SW480 (cell line): ENCODE measurements at regions not wholly inside any gene's neighbourhood (a gene's known extent, or its start where the extent isn't known, plus 50 kb on each side); places are given as distances from the start of the nearest gene placed in this dataset.
"Not testable (repeated sequence)": the region's sequence is repeated elsewhere in the genome, so short reads cannot be mapped to it uniquely, and the experiment has no call there.

Experiments used
- DNase-seq: peaks from one replicate; pipeline ENCODE4 v3.0.0-alpha.2; 2016; ENCODE audit warnings: low spot score

DNA sequence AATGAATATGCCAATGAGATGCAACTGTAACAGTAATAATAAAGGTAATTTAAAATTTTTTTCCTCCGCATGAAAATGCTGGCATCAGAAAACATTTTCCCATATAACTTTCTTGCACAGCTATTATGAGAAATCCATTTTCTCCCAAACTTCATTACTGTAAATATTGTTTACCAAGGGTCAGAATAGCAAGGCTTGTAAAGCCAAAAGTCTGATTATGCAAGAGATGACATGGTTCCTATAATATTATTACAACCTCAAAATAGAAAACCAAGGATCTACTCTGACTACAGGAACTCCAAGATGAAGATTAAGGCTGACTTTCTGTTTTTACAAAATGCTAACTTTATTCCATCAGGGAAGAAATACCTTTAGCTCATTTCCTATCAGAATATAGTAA is 162.7 kb upstream of the CDK1 start:
- no peak for DNase-seq

- DNase-seq, result no peak
Observed at GRCh38 chr10:60614363-60614762, 163.9 kb upstream of the CDK1 start.

GRCh38 chr10:60613434-60613833 is 164.8 kb upstream of the CDK1 start:
- no peak for DNase-seq

GRCh38 chr10:60611291-60611747 is 167.0 kb upstream of the CDK1 start:
- DNase-seq, result peak; percentile 53

DNA sequence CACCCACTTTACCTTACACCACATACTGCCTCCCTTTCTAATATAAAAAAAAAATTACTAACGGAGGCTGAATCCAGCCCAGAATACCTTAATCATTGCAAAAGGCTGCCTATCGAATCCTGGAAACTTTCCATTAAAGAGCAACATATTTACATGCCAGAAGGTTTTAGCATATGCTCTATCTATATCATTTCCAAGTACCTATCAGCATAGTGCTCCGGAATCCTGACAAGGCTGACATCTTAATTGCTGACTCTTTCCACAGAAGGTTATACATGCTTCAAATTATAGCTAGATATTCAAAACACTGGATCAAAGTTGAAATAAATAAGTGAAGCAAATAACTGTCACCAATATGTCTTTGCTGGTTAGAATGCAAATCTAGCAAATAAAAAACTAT is 170.9 kb upstream of the CDK1 start:
- DNase-seq, result no peak

GRCh38 chr10:60606343-60607080 is 171.8 kb upstream of the CDK1 start:
- DNase-seq, result no peak

DNA sequence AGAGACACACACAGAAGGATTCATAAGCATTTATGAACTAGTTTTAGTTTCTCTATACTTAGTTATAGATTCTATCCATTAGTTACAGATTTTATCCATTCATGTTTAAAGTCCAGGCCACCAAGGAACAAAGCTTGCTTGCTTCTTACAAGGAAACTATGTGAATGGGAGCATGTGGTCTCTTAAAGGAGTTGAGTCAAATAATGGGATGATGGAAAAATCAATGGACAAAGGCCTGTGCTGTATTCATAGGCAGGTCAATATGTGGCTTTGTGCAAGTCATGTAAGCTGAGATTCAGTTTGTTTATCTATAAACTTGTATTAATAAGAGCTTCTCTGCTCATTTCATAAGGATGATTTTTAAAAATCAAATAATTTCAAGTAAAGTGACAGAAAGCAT is 172.8 kb upstream of the CDK1 start:
- DNase-seq, result no peak

DNA sequence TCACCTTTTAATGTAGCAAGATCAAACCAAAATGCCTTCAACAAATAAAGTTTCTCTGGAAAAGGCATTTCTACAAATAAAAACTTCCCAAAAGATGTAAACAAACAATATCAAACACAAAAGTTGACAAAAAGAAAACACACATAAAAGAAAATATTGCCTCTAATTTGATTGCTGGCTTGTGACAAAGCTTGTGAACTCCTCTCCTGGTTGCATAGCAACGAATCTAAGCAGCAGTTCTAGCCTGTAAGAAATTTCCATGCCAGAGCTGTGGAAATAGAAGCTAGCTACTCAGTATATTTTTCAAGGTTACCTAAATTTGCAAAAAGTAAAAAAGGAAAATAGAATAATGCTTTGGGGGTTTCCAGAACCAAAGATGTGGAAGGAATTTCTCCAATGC is 173.9 kb upstream of the CDK1 start:
- no peak for DNase-seq

GRCh38 chr10:60597513-60597912 is 180.8 kb upstream of the CDK1 start:
- DNase-seq, result no peak

DNA sequence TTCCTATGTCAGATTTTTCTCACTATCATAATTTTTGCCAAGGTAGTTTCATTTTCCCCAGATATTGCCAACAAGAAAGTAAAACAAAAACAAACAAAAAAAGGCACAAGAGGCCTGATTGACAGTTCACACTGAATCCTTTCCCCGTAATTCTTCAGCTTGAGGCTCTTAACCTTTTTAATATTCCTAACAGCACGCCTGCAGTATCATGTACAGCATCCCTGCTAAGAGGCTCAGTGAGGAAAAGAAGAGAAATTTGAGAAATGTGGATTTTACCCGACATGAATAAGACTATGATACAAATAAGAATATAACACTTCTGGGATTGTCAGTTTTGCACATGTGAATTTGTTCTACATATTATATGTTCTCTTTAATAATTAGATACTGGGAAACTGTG is 182.4 kb upstream of the CDK1 start:
- no peak for DNase-seq

- no peak for DNase-seq
Observed at GRCh38 chr10:60594476-60595051, 183.7 kb upstream of the CDK1 start.

GRCh38 chr10:60591119-60591518 is 187.2 kb upstream of the CDK1 start:
- no peak for DNase-seq

DNA sequence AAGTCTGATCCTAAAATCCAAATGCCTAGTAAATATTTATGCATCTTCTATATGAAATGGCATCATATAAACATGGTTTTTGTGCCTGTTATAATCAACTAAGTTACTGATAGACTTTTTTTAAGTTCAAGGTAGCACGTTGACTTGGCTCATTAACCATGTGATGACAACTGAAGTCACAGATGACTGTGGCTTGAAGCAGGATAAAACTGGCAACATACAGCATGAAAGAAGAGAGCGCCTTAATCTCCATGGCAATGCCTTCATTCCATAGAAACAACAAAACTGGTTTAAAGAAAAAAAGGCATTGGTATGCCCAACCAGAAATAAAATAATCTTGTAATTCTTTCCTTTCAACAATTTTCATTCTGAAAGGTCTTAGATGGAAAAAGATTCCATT is 188.9 kb upstream of the CDK1 start:
- DNase-seq, result no peak

DNA sequence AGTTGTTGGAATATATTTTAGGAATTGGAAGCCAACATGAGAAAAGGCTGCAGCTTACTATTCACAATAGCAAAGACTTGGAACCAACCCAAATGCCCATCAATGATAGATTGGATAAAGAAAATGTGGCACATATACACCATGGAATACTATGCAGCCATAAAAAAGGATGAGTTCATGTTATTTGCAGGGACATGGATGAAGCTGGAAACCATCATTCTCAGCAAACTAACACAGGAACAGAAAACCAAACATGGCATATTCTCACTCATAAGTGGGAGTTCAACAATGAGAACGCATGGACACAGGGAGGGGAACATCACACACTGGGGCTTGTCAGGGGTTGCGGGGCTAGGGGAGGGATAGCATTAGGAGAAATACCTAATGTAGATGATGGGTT is 192.1 kb upstream of the ANK3 start:
- DNase-seq, result not testable (repeated sequence)

- DNase-seq, result peak; percentile 63
Observed at GRCh38 chr10:60578217-60578616, 188.5 kb upstream of the ANK3 start.

DNA sequence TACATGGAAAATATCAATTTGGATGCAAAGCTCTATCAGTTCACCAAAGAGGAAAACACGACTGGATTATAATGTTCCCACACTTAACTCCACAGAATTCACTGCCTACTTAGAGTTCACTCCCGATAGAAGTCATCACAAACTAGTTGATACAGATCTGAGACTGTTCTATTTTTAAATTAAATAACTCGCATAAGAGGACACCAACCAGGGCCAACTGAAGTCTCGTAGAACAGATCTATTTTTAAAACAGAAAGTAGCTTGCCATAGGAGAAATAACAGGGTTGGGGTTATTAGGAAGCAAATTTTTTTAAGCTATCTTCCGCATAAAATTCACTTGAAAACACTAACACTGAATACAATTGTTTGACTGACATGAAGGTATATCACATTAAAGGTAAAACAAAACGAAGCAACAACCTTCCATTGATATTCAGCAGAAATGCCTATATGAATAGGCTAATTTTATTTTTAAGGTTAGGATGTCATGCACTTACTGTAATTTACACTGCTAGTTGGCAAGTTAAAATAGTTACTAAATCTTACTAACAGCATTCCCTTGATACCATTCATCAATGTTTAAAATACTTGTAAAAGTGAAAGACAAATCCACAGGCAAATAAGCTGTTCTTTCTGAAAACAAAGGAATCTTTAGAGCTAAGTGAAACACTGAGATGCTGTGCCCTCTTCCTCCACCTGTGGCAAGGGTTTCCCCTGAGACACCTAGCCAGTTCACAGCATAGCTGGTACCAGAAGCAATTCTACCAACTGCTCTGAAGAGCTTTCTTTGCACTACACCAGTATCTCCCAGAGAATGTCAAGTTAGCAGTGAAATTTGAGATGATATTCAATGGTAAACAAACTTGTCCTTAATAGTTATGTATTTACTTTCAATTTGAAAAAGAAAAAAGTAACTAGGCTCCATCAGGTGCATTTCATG is 186.7 kb upstream of the ANK3 start:
- DNase-seq, result no peak

DNA sequence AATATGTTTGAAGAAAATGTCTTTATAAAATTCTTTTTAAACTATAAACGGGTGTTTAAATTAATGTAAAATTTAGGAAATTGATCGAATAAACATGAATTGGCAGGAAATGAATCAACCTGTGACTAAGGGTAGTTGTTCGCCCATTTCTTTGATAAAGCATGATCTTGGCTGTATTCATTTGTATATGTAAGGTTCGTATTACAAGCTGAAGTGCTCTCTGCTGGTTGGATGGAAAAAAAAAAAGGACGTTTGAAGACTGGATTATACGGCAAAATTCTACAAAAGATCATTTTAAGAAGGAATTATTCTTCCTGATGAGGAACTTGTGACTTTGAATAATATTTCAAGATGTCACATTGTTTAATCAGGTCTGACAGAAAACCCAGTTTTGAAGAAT is 185.4 kb upstream of the ANK3 start:
- no peak for DNase-seq

GRCh38 chr10:60574388-60574787 is 184.7 kb upstream of the ANK3 start:
- DNase-seq, result no peak

DNA sequence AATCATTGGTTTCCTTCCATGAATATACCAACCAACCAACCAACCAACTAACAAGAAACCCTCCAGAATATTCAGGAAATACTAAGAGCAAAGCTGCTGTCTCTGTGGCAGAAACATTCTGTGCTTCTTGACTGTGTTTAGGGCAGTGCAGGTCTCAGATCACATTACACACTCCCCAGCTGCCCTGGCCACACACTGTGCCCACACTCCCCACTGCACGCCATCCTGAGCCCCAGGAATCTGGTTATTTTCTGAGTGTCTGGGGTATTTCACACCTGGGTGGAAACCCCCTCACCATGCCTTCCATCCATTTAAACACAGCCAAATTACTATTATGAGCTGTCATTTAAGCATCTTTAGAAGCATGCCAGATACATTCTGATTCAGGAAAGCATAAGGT is 183.7 kb upstream of the ANK3 start:
- peak; percentile 4 for DNase-seq

- DNase-seq, result peak; percentile 73
Observed at GRCh38 chr10:60572511-60573194, 183.0 kb upstream of the ANK3 start.

DNA sequence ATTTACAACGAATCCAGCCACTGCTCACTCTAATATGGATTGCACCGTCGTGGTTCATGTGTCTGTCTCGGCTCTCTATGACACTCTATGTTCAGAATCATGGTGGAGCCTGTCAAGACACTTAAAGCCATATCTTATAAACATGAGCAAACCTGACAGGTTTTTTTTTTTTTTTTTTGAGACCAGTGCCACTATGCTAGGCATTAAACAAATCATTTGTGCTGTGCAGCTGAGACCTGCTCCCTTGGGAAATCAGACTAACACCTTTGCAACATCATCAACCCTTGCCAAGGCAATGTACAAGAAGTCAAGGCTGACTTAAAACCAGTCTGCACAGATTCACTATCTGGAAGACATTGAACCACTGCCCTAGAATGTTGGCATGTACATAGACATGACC is 181.2 kb upstream of the ANK3 start:
- no peak for DNase-seq

GRCh38 chr10:60570272-60570865 is 180.7 kb upstream of the ANK3 start:
- DNase-seq, result peak; percentile 5
